ENCODE measurements at regions not wholly inside any gene's neighbourhood (a gene's known extent, or its start where the extent isn't known, plus 50 kb on each side); places are given as distances from the start of the nearest gene placed in this dataset.
"Not testable (repeated sequence)": the region's sequence is repeated elsewhere in the genome, so short reads cannot be mapped to it uniquely, and the experiment has no call there.

- no peak for DNase-seq
These were observed 384.8 kb upstream of the PROX1 start for GRCh38 chr1:213602796-213603486.

- DNase-seq = no peak
These were observed 383.3 kb upstream of the PROX1 start for GRCh38 chr1:213604477-213604876.

- DNase-seq = no peak
These were observed 382.0 kb upstream of the PROX1 start for GRCh38 chr1:213605732-213606131.

GRCh38 chr1:213606252-213606820 lies 381.4 kb upstream of the PROX1 start:
- DNase-seq = no peak

GRCh38 chr1:213613549-213613948 lies 374.2 kb upstream of the PROX1 start:
- DNase-seq = no peak

GRCh38 chr1:213615226-213615916 lies 372.4 kb upstream of the PROX1 start:
- no peak for DNase-seq

GRCh38 chr1:213617133-213617532 lies 370.6 kb upstream of the PROX1 start:
- DNase-seq = no peak

GRCh38 chr1:213618094-213618493 lies 369.7 kb upstream of the PROX1 start:
- DNase-seq = no peak

GRCh38 chr1:213619026-213619425 lies 368.7 kb upstream of the PROX1 start:
- no peak for DNase-seq

- no peak for DNase-seq
These were observed 366.7 kb upstream of the PROX1 start for GRCh38 chr1:213621077-213621476.

GRCh38 chr1:213622365-213623063 lies 365.3 kb upstream of the PROX1 start:
- DNase-seq = no peak

GRCh38 chr1:213623064-213623581 lies 364.6 kb upstream of the PROX1 start:
- no peak for DNase-seq

- no peak for DNase-seq
These were observed 363.9 kb upstream of the PROX1 start for GRCh38 chr1:213623862-213624261.

GRCh38 chr1:213636778-213637177 lies 351.0 kb upstream of the PROX1 start:
- not testable (repeated sequence) for DNase-seq

GRCh38 chr1:213641312-213641711 lies 346.5 kb upstream of the PROX1 start:
- no peak for DNase-seq

- DNase-seq = no peak
These were observed 344.4 kb upstream of the PROX1 start for GRCh38 chr1:213643360-213643759.

GRCh38 chr1:213647864-213648650 lies 339.7 kb upstream of the PROX1 start:
- no peak for DNase-seq

- DNase-seq = no peak
These were observed 338.4 kb upstream of the PROX1 start for GRCh38 chr1:213649373-213649772.

- DNase-seq = no peak
These were observed 337.2 kb upstream of the PROX1 start for GRCh38 chr1:213650603-213651002.

- no peak for DNase-seq
These were observed 336.7 kb upstream of the PROX1 start for GRCh38 chr1:213651077-213651476.

- DNase-seq = no peak
These were observed 335.7 kb upstream of the PROX1 start for GRCh38 chr1:213652109-213652508.

GRCh38 chr1:213656039-213656438 lies 331.7 kb upstream of the PROX1 start:
- DNase-seq = no peak

- no peak for DNase-seq
These were observed 331.3 kb upstream of the PROX1 start for GRCh38 chr1:213656503-213656902.
